ENCODE measurements at regions not wholly inside any gene's neighbourhood (a gene's known extent, or its start where the extent isn't known, plus 50 kb on each side); places are given as distances from the start of the nearest gene placed in this dataset.

DNA sequence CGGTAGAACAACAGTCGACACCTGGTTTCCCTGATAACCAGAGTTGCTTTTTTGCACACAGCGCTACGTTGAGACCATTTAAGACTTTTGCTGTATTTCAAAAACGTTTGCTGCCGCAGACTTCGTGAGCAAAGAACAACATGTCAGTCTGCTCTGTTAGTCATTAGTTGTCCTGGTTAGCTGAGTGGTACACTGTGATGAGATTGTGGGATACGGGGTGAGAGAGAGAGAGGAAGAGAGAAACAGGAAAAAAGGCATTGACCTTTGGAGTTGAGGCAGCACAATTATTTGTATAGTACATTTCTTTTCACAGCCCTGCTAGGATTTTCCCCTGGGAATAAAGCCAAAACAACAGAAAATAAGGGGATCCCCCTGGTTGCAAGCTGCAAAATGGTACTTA lies 306.1 kb upstream of the WWC1 start (continued):
- TF ChIP-seq HNF4G (IDR thresholded peaks at IDR 0.05; ENCODE audit: borderline replicate concordance, low read depth, low read length) (0 out of 2 replicates have a peak, but pooled peaks have one; percentile 18), HNF4G (CRISPR knock-in tag; IDR thresholded peaks at IDR 0.05; ENCODE audit: borderline replicate concordance, low read depth) (no peak), SMAD3 (CRISPR knock-in tag; IDR thresholded peaks at IDR 0.05) (no peak), ZNF703 (CRISPR knock-in tag; IDR thresholded peaks at IDR 0.05; ENCODE audit: borderline replicate concordance) (no peak), ZNF780A (CRISPR knock-in tag; IDR thresholded peaks at IDR 0.05) (no peak), ZKSCAN5 (CRISPR knock-in tag; IDR thresholded peaks at IDR 0.05) (0 out of 2 replicates have a peak, but pooled peaks have one; percentile 67)
- TF ChIP-seq, protein P1, sequence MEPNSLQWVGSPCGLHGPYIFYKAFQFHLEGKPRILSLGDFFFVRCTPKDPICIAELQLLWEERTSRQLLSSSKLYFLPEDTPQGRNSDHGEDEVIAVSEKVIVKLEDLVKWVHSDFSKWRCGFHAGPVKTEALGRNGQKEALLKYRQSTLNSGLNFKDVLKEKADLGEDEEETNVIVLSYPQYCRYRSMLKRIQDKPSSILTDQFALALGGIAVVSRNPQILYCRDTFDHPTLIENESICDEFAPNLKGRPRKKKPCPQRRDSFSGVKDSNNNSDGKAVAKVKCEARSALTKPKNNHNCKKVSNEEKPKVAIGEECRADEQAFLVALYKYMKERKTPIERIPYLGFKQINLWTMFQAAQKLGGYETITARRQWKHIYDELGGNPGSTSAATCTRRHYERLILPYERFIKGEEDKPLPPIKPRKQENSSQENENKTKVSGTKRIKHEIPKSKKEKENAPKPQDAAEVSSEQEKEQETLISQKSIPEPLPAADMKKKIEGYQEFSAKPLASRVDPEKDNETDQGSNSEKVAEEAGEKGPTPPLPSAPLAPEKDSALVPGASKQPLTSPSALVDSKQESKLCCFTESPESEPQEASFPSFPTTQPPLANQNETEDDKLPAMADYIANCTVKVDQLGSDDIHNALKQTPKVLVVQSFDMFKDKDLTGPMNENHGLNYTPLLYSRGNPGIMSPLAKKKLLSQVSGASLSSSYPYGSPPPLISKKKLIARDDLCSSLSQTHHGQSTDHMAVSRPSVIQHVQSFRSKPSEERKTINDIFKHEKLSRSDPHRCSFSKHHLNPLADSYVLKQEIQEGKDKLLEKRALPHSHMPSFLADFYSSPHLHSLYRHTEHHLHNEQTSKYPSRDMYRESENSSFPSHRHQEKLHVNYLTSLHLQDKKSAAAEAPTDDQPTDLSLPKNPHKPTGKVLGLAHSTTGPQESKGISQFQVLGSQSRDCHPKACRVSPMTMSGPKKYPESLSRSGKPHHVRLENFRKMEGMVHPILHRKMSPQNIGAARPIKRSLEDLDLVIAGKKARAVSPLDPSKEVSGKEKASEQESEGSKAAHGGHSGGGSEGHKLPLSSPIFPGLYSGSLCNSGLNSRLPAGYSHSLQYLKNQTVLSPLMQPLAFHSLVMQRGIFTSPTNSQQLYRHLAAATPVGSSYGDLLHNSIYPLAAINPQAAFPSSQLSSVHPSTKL (CRISPR knock-in tag; IDR thresholded peaks at IDR 0.05) = peak; percentile 43; the same call in 1 of the 2 replicates
- TF ChIP-seq, protein P2, sequence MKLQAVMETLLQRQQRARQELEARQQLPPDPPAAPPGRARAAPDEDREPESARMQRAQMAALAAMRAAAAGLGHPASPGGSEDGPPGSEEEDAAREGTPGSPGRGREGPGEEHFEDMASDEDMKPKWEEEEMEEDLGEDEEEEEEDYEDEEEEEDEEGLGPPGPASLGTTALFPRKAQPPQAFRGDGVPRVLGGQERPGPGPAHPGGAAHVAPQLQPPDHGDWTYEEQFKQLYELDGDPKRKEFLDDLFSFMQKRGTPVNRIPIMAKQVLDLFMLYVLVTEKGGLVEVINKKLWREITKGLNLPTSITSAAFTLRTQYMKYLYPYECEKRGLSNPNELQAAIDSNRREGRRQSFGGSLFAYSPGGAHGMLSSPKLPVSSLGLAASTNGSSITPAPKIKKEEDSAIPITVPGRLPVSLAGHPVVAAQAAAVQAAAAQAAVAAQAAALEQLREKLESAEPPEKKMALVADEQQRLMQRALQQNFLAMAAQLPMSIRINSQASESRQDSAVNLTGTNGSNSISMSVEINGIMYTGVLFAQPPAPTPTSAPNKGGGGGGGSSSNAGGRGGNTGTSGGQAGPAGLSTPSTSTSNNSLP (IDR thresholded peaks at IDR 0.05; ENCODE audit: low read depth, low read length) = no peak
- TF ChIP-seq, protein P3, sequence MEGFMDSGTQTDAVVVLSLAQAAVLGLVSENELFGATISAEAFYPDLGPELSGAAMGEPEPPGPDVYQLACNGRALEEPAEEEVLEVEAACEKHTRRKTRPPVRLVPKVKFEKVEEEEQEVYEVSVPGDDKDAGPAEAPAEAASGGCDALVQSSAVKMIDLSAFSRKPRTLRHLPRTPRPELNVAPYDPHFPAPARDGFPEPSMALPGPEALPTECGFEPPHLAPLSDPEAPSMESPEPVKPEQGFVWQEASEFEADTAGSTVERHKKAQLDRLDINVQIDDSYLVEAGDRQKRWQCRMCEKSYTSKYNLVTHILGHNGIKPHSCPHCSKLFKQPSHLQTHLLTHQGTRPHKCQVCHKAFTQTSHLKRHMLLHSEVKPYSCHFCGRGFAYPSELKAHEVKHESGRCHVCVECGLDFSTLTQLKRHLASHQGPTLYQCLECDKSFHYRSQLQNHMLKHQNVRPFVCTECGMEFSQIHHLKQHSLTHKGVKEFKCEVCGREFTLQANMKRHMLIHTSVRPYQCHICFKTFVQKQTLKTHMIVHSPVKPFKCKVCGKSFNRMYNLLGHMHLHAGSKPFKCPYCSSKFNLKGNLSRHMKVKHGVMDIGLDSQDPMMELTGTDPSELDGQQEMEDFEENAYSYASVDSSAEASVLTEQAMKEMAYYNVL (CRISPR knock-in tag; IDR thresholded peaks at IDR 0.05; ENCODE audit: borderline replicate concordance) = peak; percentile 64; the same call in 1 of the 2 replicates
